ENCODE measurements at regions not wholly inside any gene's neighbourhood (a gene's known extent, or its start where the extent isn't known, plus 50 kb on each side); places are given as distances from the start of the nearest gene placed in this dataset.
"Not testable (repeated sequence)": the region's sequence is repeated elsewhere in the genome, so short reads cannot be mapped to it uniquely, and the experiment has no call there.

DNA sequence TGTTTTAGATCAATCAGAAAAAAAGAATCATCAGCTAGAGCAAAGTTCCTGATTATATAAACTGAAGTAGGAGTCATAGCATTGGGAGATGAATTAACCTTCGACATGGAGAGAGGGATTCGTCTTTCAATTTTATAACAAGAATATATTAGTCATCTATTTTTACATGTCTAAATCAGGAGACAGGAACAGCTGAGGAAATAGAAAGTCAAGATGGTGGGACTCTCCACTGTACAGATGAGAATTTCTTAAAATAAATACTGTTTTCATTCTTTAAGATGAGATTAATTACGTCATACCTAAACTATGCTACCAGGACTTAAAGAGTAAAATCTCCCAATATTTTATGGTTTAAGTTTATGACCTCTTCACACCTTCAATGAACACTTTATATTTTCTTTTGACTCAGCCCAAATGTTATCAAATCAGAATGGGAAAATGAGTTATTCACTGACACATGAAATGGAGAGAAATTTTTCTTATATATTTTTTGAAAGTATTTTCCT is 1137.7 kb downstream of the EPHA7 start:
- no peak for DNase-seq

- DNase-seq: no peak
Measured at GRCh38 chr6:92275150-92275549, 1144.2 kb downstream of the EPHA7 start.

DNA sequence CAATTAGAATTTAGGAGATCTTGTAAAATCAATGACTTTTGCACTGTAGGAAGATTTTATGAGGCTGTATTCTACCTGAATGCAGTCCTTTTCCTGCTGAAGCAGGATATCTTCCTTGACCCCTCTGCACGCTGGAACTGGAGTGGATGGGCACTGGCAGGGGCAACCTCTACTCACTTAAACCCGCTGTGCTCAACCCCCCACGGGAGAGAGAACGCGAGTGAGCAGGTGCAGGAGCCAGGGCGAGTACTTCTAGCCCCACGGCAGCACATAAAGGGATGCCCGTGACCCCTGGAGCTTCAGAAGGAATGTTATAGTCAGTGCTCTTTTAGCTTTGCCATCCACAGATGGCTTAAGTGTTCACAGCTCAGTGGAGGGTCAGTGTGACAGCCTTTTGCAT is 1144.8 kb downstream of the EPHA7 start:
- DNase-seq: no peak

- no peak for DNase-seq
Measured at GRCh38 chr6:92273694-92274093, 1145.7 kb downstream of the EPHA7 start.

- DNase-seq: no peak
Measured at GRCh38 chr6:92271091-92271490, 1148.3 kb downstream of the EPHA7 start.

- no peak for DNase-seq
Measured at GRCh38 chr6:92270365-92270764, 1149.0 kb downstream of the EPHA7 start.

- no peak for DNase-seq
Measured at GRCh38 chr6:92267335-92267734, 1152.0 kb downstream of the EPHA7 start.

DNA sequence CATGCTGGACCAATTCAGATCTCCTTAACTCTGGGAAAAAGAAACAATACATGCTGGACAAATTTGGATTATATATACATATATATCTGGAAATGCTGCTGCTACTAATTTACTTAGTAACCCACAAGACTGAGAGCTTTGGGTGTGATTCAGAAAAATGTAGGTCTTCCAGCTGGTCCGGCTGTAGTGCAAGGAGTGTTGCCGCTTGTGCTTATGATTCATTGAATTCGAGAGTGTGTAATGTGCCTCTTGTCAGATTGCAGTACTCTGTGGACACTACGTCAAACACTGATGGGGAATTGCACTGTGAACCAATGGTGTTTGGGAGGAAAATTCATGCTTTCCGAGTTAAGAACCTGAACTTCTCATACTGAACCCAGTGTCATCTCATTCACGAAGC is 1155.5 kb downstream of the EPHA7 start:
- no peak for DNase-seq

DNA sequence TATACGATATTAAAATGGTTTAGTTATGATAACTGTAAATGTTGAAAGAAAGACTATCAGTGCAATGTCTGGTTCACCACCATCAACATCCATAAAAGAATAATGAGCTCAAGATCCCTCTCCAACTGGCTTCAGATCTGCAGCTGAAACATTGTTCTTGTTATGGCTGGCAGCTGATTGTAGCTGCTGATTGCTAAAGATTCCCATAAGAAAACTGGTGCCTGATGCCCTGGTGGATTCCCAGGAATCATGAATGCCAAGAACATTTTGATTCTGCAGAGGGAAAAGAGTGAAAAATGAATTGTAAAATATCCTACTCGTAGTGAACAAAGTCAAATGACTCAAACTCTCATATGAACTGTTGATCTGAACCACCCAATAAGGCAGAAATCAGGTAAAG is 1160.2 kb downstream of the EPHA7 start:
- peak in 1 of 3 donors; percentile 11 for DNase-seq

DNA sequence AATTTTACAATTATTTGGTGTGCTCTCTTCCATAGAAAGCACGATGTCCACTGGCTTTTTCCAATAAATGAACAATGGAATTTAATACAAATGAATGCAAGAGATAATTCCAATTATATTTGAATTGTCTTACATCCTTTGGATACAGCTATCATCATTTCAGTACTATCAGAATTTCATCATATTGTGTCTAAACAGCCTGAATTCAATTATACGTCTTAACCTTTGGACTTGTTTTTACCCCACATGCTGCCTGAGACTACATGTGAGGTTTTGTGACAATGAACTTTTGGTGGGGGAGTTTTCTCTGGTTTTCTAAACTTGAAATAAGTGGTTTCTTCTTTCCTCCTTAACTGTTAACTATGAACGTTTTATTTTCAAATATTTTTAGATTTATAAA is 1176.0 kb downstream of the EPHA7 start:
- DNase-seq: no peak

GRCh38 chr6:92231171-92231701 is 1188.1 kb downstream of the EPHA7 start:
- DNase-seq: no peak

DNA sequence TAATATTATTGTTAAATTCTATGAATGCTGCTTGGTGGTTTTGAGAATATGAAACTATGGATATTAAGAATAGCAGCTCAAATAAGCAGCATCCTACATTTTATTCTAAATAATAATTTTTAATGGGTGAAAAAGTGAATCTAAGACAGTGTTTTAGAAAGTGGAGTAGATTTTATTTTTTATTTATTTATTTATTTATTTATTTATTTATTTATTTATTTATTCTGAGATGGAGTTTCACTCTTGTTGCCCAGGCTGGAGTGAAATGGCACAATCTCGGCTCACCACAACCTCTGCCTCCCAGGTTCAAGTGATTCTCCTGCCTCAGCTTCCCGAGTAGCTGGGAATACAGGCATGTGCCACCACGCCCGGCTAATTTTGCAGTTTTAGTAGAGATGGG is 1199.4 kb downstream of the EPHA7 start:
- not testable (repeated sequence) for DNase-seq

DNA sequence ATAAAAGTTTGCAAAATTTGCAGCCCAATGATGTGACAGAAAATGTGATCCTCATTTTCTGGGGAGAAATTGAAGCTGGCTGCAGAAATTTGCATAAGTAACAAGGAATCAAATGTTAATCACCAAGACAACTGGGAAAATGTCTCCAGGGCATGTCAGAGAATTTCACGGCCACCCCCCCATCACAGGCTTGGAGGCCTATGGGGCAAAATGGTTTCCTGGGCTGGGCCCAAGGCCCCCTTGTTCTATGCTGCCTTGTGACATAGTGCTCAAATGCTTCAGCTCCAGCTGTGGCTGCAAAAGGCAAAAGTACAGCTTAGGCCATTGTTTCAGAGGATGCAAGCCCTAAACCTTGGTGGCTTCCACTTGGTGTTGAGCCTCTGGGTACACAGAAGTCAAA is 1202.6 kb downstream of the EPHA7 start:
- DNase-seq: no peak

GRCh38 chr6:92201618-92202017 is 1217.7 kb downstream of the EPHA7 start:
- no peak for DNase-seq

GRCh38 chr6:92196325-92196724 is 1223.0 kb downstream of the EPHA7 start:
- DNase-seq: peak in 2 of 3 donors; percentile 12 to 32

- DNase-seq: no peak
Measured at GRCh38 chr6:92195796-92196195, 1223.6 kb downstream of the EPHA7 start.

- DNase-seq: no peak
Measured at GRCh38 chr6:92188016-92188415, 1231.3 kb downstream of the EPHA7 start.

DNA sequence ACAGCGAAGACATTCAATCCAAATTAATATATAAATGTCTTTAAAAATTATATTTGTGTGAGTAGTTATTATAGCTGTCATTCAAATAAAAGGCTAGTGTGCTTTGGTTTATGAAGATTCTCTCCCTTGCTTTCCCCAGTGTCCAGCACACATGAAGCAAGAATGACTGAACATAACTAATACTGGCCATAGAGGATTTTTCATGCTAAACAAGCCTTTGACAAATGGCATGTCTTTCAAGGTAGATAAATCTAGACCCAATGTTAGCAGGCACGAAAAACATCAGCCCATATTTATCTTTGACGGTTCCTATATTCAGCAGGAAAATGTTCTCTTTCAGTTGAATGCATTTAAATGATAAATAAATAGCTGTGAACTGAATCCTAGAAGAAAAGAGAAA is 1234.4 kb downstream of the EPHA7 start:
- no peak for DNase-seq

- no peak for DNase-seq
Measured at GRCh38 chr6:92181347-92181746, 1238.0 kb downstream of the EPHA7 start.

GRCh38 chr6:92180090-92180489 is 1239.3 kb downstream of the EPHA7 start:
- no peak for DNase-seq

GRCh38 chr6:92176666-92177065 is 1242.7 kb downstream of the EPHA7 start:
- peak; percentile 74 to 88 (median 76) for DNase-seq

- no peak for DNase-seq
Measured at GRCh38 chr6:92174398-92175073, 1244.8 kb downstream of the EPHA7 start.

DNA sequence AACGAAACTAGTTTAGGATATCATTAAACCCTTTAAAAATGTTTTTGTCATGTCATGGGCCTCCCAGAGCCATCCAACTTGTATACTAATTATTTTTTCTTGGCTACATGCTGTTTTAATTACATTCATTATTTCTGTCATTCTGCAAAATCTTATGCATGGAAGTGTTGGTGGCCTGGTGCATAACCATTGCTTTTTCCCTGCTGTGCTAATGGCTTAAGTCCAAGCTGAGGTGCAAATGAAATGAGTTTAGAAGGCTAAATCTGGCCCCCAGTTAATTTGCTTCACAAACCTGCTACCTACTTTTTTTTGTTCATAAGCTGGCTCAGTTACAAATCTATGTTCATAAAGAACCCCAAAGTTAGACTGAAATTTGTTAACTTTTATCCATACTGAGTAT is 1249.9 kb downstream of the EPHA7 start:
- no peak for DNase-seq

DNA sequence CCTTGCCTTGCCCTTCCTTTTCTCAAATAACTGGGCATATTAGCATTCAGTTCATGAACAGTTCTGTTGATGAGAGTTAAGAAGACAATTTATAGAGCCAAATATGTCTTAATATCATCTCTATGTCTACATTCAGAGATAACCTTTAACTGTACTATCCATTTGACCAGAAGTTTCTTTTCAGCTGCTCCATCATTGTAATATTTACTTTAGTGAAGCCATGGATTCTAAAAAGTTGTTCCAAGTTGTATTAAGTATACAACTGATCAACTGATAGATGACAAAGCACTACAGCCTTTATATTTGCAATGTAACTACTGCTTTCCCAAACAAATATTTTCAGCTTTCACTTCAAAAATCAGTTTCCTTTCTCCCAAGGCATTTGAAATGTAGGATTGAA is 1252.7 kb downstream of the EPHA7 start:
- DNase-seq: no peak
